ENCODE measurements at regions not wholly inside any gene's neighbourhood (a gene's known extent, or its start where the extent isn't known, plus 50 kb on each side); places are given as distances from the start of the nearest gene placed in this dataset.

DNA sequence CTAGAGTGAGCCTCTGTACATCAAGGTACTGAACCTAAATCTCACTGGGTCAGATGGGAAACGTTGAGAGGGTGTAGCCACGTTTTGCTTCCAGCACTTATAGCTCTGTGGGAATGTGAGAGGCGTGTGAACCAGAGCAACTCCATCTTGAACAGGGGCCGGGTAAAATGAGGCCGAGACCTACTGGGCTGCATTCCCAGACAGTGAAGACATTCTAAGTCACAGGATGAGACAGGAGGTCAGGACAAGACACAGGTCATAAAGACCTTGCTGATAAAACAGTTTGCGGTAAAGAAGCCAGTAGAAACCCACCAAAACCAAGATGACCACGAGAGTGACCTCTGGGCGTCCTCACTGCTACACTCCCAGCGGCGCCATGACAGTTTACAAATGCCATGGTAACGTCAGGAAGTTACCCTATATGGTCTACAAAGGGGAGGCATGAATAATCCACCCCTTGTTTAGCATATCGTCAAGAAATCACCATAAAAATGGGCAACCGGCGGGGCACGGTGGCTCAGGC lies 63.4 kb upstream of the NCOR2 start:
- no peak for DNase-seq (ENCODE audit: low read depth)

DNA sequence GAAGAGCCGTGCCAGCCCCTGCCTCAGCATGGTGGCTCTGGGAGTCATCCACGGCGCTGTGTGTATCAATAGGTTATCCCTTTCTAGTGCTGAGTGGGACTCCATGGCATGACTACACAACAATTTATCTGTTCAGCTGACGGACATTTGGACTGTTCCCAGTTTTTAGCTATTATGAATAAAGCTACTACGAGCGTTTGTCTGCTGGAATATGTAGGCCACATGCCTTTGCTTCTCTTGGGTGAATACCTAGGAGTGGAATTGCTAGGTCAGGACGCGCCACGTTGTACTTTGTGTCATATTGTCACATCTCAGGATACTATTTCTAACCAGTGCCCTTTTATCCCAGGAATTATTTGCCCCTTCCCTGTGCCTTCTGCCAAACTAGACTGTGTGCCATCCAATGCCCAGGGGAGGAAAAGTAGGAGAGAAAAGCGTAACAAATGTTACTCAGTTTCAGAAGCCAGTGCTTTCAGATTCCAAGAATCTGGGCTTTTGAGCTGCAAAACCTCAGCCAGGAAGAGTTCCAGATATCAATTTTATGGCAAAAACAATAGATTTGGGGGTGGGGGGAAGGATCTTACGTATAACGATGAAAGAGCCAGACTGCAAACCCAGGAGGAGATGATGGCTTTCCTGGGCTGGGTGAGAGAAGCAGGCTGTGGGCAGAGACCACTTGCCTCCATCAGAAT lies 62.5 kb upstream of the NCOR2 start:
- no peak for DNase-seq (ENCODE audit: low read depth)

- no peak for DNase-seq (ENCODE audit: low read depth)
Observed at GRCh38 chr12:124629117-124629516, 61.7 kb upstream of the NCOR2 start.

- DNase-seq (ENCODE audit: low read depth), result no peak
Observed at GRCh38 chr12:124627956-124628355, 60.5 kb upstream of the NCOR2 start.

DNA sequence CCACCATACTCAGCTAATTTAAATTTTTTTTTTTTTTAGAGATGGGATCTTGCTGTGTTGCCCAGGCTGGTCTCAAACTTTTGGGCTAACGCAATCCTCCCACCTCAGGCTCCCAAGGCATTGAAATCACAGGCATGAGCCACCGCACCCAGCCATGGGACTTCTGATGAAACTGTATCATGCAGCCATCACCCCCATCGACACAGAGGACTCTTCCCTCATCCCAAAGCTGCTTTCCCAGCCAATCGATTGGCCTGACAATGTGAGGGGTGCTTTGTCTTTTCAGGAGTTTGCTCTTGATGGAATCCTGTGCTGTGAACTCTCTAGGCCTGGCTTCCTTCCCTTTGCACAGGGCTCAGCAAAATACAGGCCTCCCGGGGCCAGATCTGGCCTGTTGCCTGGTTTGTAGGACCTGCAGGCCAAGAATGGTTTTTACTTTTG lies 59.6 kb upstream of the NCOR2 start:
- DNase-seq (ENCODE audit: low read depth), result peak; percentile 77

DNA sequence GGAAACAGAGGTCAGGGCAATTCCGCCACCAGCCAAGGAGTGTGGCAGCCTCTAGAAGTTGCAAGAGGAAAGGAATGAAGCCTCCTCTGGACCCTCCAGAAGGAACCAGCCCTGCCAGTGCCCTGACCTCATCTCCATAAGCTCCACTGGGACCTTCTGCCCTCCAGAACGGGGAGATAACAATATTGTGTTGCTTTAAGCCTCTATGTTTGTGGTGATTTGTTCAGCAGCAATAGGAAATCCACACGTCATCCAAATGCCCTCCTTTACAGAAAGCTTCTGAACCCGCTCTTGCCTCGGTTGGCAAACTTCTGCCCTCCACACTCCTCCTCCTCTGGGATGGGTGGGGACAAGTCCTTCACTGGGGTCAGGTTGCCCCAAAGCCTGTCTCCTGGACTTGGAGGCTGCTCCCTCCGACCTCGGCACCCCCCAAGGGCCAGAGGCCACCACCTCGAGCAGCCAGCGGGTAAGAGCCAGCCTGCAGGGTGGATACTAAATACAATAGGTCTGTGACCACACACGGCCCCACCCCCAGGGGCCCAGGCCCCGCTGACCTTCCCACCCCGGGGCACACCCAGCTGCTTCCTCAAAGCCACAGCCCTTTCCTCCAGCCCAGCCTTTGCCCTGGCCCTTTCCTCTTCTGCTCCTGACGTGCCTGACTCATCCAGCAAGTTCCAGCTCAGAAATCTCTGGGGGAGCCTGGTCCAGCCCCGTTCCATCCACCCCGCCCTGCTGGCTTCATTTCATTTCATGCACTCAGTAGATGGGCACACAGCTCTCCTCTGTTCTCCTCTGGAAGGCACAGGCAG lies 58.7 kb upstream of the NCOR2 start:
- DNase-seq (ENCODE audit: low read depth), result peak; percentile 65

GRCh38 chr12:124624823-124625222 lies 57.4 kb upstream of the NCOR2 start:
- DNase-seq (ENCODE audit: low read depth), result no peak

GRCh38 chr12:124623344-124624035 lies 56.1 kb upstream of the NCOR2 start:
- no peak for DNase-seq (ENCODE audit: low read depth)

DNA sequence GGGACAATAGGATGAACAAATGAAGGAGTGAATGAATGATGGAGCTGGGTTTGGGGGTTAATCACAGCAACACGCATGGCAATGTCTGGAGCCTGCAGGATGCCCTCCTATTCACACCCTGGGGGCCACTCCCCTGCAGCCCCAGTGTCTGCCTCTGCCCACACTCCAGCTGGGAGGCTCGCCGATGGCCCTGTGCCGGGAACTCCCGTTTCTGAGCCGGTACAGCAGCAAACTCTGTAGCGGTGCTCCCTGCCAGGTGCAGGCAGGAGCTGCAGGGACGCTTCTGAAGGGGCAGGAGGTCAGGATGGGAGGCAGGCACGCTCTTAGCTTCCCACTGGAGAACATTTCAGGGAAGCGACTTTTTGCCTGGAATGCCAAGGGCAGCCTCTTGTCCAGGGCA lies 55.4 kb upstream of the NCOR2 start:
- DNase-seq (ENCODE audit: low read depth), result no peak

DNA sequence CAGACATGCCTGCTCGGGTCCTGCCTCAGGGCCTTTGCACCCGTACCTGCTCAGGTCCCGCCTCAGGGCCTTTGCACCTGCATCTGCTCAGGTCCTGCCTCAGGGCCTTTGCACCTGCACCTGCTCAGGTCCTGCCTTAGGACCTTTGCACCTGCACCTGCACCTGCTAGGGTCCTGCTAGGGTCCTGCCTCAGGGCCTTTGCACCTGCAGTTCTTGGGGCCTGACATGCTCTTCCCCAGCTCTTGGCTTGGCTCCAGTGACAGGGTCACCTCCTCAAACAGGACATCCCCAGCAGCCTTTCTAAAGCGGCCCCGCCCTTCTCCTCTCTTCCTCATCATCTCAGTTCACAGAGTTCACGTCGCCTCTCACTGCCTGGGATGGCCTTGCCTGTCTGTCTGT lies 54.9 kb upstream of the NCOR2 start:
- DNase-seq (ENCODE audit: low read depth), result no peak

GRCh38 chr12:124621296-124621660 lies 53.9 kb upstream of the NCOR2 start:
- DNase-seq (ENCODE audit: low read depth), result peak; percentile 44

GRCh38 chr12:124620606-124621295 lies 53.3 kb upstream of the NCOR2 start:
- DNase-seq (ENCODE audit: low read depth), result peak; percentile 69

DNA sequence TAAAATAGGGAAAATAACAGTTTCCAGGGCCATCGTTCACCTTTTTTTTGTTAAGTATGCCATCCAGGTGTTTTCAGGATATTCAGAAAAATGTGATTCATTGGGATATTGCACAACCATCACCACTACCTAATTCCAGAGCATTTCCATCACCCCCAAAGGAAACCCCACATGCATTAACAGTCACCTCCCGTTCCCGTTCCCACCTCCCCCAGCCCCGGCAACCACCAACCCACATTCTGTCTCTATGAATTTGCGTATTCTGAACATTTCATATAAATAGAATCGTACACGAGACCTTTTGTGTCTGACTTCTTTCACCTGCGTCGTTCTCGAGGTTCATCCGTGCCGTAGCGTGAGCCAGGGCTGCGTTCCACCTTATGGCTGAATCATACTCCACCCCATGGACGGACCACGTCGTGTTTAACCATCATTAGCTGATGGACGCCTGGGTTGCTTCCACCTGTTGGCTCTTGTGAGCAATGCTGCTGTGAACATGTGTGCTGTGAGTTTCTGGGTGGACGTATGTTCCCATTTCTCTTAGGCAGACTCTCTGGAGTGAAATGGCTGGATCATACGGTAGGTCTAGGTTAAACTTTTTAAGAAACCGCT lies 51.0 kb upstream of the NCOR2 start:
- no peak for DNase-seq (ENCODE audit: low read depth)

DNA sequence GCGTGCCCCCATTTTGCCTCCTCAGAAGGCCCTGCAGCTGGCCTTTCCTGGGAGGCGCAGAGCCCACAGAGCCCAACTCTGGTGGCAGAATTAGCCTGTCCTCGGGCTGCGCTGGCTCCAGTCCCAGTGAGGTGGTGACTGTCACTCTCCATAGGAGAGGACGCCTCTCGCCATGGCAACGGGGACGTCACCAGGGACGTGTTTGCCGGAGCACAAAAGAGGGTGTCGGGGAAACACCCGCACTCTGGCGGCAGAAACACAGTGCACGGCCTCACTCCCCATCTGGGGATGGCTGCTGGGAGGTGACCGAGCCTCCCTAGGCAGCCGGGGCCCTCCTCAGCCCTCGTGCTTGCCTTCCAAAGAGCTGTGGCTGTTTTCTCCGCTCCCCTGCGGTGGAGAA lies 50.2 kb upstream of the NCOR2 start:
- DNase-seq (ENCODE audit: low read depth), result no peak

Measured in iris pigment epithelial cell (primary cell).